ENCODE measurements at regions not wholly inside any gene's neighbourhood (a gene's known extent, or its start where the extent isn't known, plus 50 kb on each side); places are given as distances from the start of the nearest gene placed in this dataset.

DNA sequence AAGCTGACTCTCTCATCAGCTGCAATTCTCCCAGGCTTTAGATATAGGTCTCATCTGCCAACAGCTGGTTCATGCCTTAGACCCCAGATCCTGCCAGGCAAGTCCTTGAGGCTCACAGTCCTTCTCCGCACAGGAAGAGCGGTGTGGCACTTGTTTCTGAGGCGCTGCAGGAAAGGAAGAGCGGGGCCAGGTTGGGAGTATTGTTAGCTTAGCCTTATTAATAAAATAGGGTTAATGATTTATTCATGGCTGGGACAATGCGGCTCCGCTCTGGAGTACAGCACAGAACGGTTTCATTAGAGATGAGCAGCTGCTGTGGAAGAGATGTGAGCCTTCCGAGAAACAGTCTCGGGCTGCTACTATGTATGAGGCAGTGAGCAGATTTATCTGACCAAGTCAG lies 78.1 kb downstream of the FZD1 start:
- TF ChIP-seq, protein P1, sequence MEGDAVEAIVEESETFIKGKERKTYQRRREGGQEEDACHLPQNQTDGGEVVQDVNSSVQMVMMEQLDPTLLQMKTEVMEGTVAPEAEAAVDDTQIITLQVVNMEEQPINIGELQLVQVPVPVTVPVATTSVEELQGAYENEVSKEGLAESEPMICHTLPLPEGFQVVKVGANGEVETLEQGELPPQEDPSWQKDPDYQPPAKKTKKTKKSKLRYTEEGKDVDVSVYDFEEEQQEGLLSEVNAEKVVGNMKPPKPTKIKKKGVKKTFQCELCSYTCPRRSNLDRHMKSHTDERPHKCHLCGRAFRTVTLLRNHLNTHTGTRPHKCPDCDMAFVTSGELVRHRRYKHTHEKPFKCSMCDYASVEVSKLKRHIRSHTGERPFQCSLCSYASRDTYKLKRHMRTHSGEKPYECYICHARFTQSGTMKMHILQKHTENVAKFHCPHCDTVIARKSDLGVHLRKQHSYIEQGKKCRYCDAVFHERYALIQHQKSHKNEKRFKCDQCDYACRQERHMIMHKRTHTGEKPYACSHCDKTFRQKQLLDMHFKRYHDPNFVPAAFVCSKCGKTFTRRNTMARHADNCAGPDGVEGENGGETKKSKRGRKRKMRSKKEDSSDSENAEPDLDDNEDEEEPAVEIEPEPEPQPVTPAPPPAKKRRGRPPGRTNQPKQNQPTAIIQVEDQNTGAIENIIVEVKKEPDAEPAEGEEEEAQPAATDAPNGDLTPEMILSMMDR (IDR thresholded peaks at IDR 0.05) = no peak
- DNase-seq (ENCODE audit: low spot score) = no peak
- Mint-ChIP-seq H3K36me3 (ENCODE audit: low read depth) (no peaks in the 10 kb centered on the region), H3K4me3 (ENCODE audit: unreplicated experiment) (no peak overlapping the region), H3K4me1 (ENCODE audit: low read depth) (peaks cover 10% of the 10 kb centered on the region), H3K27me3 (ENCODE audit: low read depth) (no peaks in the 10 kb centered on the region), H3K27ac (ENCODE audit: unreplicated experiment) (no peak overlapping the region), H3K9me3 (ENCODE audit: low read depth) (peaks cover 6% of the 10 kb centered on the region)

DNA sequence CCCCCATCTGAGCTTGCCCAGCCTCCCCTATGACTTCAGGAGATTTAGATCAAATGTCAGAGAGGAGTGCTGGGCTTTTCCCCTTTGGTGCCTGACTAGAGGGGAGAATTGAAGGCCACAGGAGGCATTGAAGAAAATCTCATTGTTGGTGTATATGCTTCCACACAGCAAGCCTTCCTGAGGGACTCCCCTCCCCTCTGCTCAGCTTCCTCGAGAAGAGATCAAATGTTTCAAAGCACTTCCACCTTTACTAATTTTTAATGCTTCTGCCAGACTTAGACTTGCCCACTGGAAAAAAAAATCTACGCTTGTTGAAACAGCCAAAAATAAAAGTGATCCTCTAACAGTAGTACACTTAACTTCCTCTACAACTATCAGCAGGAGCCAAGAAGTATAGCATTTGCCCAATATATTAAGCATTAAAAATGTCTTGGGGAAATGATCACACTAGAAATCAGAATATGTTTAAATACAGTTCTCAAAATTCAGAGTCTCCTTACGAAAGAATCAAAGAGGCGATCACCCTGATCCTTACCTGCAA lies 79.3 kb downstream of the FZD1 start:
- H3K4me1 Mint-ChIP-seq (ENCODE audit: low read depth) = peaks cover 21% of the 10 kb centered on the region
- no peaks in the 10 kb centered on the region for H3K27me3 Mint-ChIP-seq (ENCODE audit: low read depth)
- H3K9me3 Mint-ChIP-seq (ENCODE audit: low read depth) = peaks cover 3% of the 10 kb centered on the region
- no peaks in the 10 kb centered on the region for H3K36me3 Mint-ChIP-seq (ENCODE audit: low read depth)
- TF ChIP-seq, protein P1 (IDR thresholded peaks at IDR 0.05) = no peak
- DNase-seq (ENCODE audit: low spot score) = no peak
- H3K27ac Mint-ChIP-seq (ENCODE audit: unreplicated experiment) = no peak overlapping the region
- no peak overlapping the region for H3K4me3 Mint-ChIP-seq (ENCODE audit: unreplicated experiment)

- TF ChIP-seq, protein P1 (IDR thresholded peaks at IDR 0.05) = no peak
- Mint-ChIP-seq H3K4me3 (ENCODE audit: unreplicated experiment) (no peak overlapping the region), H3K9me3 (ENCODE audit: low read depth) (no peaks in the 10 kb centered on the region), H3K4me1 (ENCODE audit: low read depth) (peaks cover 27% of the 10 kb centered on the region), H3K36me3 (ENCODE audit: low read depth) (no peaks in the 10 kb centered on the region), H3K27ac (ENCODE audit: unreplicated experiment) (no peak overlapping the region), H3K27me3 (ENCODE audit: low read depth) (no peaks in the 10 kb centered on the region)
- no peak for DNase-seq (ENCODE audit: low spot score)
These were observed 79.9 kb downstream of the FZD1 start for GRCh38 chr7:91343996-91344629.

- Mint-ChIP-seq H3K27ac (ENCODE audit: unreplicated experiment) (no peak overlapping the region), H3K4me3 (ENCODE audit: unreplicated experiment) (no peak overlapping the region), H3K4me1 (ENCODE audit: low read depth) (peaks cover 27% of the 10 kb centered on the region), H3K27me3 (ENCODE audit: low read depth) (no peaks in the 10 kb centered on the region), H3K36me3 (ENCODE audit: low read depth) (no peaks in the 10 kb centered on the region), H3K9me3 (ENCODE audit: low read depth) (no peaks in the 10 kb centered on the region)
- TF ChIP-seq, protein P1 (IDR thresholded peaks at IDR 0.05) = no peak
- no peak for DNase-seq (ENCODE audit: low spot score)
These were observed 80.7 kb downstream of the FZD1 start for GRCh38 chr7:91344911-91345310.

GRCh38 chr7:91345449-91345848 lies 81.2 kb downstream of the FZD1 start:
- TF ChIP-seq, protein P1 (IDR thresholded peaks at IDR 0.05) = no peak
- H3K27me3 Mint-ChIP-seq (ENCODE audit: low read depth) = no peaks in the 10 kb centered on the region
- DNase-seq (ENCODE audit: low spot score) = no peak
- H3K36me3 Mint-ChIP-seq (ENCODE audit: low read depth) = no peaks in the 10 kb centered on the region
- peaks cover 27% of the 10 kb centered on the region for H3K4me1 Mint-ChIP-seq (ENCODE audit: low read depth)
- no peak overlapping the region for H3K27ac Mint-ChIP-seq (ENCODE audit: unreplicated experiment)
- no peak overlapping the region for H3K4me3 Mint-ChIP-seq (ENCODE audit: unreplicated experiment)
- no peaks in the 10 kb centered on the region for H3K9me3 Mint-ChIP-seq (ENCODE audit: low read depth)

All from chondrocyte (in vitro differentiated cells).